ENCODE measurements at regions not wholly inside any gene's neighbourhood (a gene's known extent, or its start where the extent isn't known, plus 50 kb on each side); places are given as distances from the start of the nearest gene placed in this dataset.

GRCh38 chr10:83648201-83648600, 491.1 kb upstream of the GHITM start:
- TF ChIP-seq POLR2A (IDR thresholded peaks at IDR 0.05; ENCODE audit: low read depth, low read length) (no peak), TAF1 (IDR thresholded peaks at IDR 0.05; ENCODE audit: borderline replicate concordance, low read depth, low read length) (no peak), POLR2AphosphoS5 (IDR thresholded peaks at IDR 0.05; ENCODE audit: low read depth, low read length) (no peak)
- DNase-seq (ENCODE audit: insufficient read length) (no peak), FAIRE-seq (no peak)

GRCh38 chr10:83649471-83649870, 489.8 kb upstream of the GHITM start:
- FAIRE-seq (no peak), DNase-seq (ENCODE audit: insufficient read length) (no peak)
- TF ChIP-seq TAF1 (IDR thresholded peaks at IDR 0.05; ENCODE audit: borderline replicate concordance, low read depth, low read length), result no peak
- TF ChIP-seq POLR2AphosphoS5 (IDR thresholded peaks at IDR 0.05; ENCODE audit: low read depth, low read length), result no peak
- TF ChIP-seq POLR2A (IDR thresholded peaks at IDR 0.05; ENCODE audit: low read depth, low read length), result no peak

- FAIRE-seq, result no peak
- no peak for DNase-seq (ENCODE audit: insufficient read length)
- no peak for TF ChIP-seq TAF1 (IDR thresholded peaks at IDR 0.05; ENCODE audit: borderline replicate concordance, low read depth, low read length)
- TF ChIP-seq POLR2AphosphoS5 (IDR thresholded peaks at IDR 0.05; ENCODE audit: low read depth, low read length), result no peak
- no peak for TF ChIP-seq POLR2A (IDR thresholded peaks at IDR 0.05; ENCODE audit: low read depth, low read length)
Measured at GRCh38 chr10:83654689-83655088, 484.6 kb upstream of the GHITM start.

- no peak for DNase-seq (ENCODE audit: insufficient read length)
Measured at GRCh38 chr10:83656924-83657323, 482.4 kb upstream of the GHITM start.

GRCh38 chr10:83657487-83657886, 481.8 kb upstream of the GHITM start:
- TF ChIP-seq POLR2AphosphoS5 (IDR thresholded peaks at IDR 0.05; ENCODE audit: low read depth, low read length), result no peak
- no peak for TF ChIP-seq TAF1 (IDR thresholded peaks at IDR 0.05; ENCODE audit: borderline replicate concordance, low read depth, low read length)
- TF ChIP-seq POLR2A (IDR thresholded peaks at IDR 0.05; ENCODE audit: low read depth, low read length), result no peak
- DNase-seq (ENCODE audit: insufficient read length) (no peak), FAIRE-seq (no peak)

More at GRCh38 chr10:83656924-83657323, 482.4 kb upstream of the GHITM start:
- no peak for FAIRE-seq
- TF ChIP-seq POLR2A (IDR thresholded peaks at IDR 0.05; ENCODE audit: low read depth, low read length), result no peak
- no peak for TF ChIP-seq POLR2AphosphoS5 (IDR thresholded peaks at IDR 0.05; ENCODE audit: low read depth, low read length)
- TF ChIP-seq TAF1 (IDR thresholded peaks at IDR 0.05; ENCODE audit: borderline replicate concordance, low read depth, low read length), result no peak

GRCh38 chr10:83663918-83664317, 475.4 kb upstream of the GHITM start:
- no peak for DNase-seq (ENCODE audit: insufficient read length)
- no peak for FAIRE-seq
- TF ChIP-seq POLR2AphosphoS5 (IDR thresholded peaks at IDR 0.05; ENCODE audit: low read depth, low read length) (no peak), POLR2A (IDR thresholded peaks at IDR 0.05; ENCODE audit: low read depth, low read length) (no peak), TAF1 (IDR thresholded peaks at IDR 0.05; ENCODE audit: borderline replicate concordance, low read depth, low read length) (no peak)

- DNase-seq (ENCODE audit: insufficient read length) (no peak), FAIRE-seq (no peak)
- TF ChIP-seq POLR2A (IDR thresholded peaks at IDR 0.05; ENCODE audit: low read depth, low read length) (no peak), TAF1 (IDR thresholded peaks at IDR 0.05; ENCODE audit: borderline replicate concordance, low read depth, low read length) (no peak), POLR2AphosphoS5 (IDR thresholded peaks at IDR 0.05; ENCODE audit: low read depth, low read length) (no peak)
Measured at GRCh38 chr10:83666762-83667161, 472.5 kb upstream of the GHITM start.

GRCh38 chr10:83667594-83667993, 471.7 kb upstream of the GHITM start:
- no peak for TF ChIP-seq TAF1 (IDR thresholded peaks at IDR 0.05; ENCODE audit: borderline replicate concordance, low read depth, low read length)
- no peak for TF ChIP-seq POLR2A (IDR thresholded peaks at IDR 0.05; ENCODE audit: low read depth, low read length)
- TF ChIP-seq POLR2AphosphoS5 (IDR thresholded peaks at IDR 0.05; ENCODE audit: low read depth, low read length), result no peak
- DNase-seq (ENCODE audit: insufficient read length), result no peak
- no peak for FAIRE-seq

- DNase-seq (ENCODE audit: insufficient read length) (no peak), FAIRE-seq (no peak)
- TF ChIP-seq TAF1 (IDR thresholded peaks at IDR 0.05; ENCODE audit: borderline replicate concordance, low read depth, low read length), result no peak
- TF ChIP-seq POLR2AphosphoS5 (IDR thresholded peaks at IDR 0.05; ENCODE audit: low read depth, low read length), result no peak
- no peak for TF ChIP-seq POLR2A (IDR thresholded peaks at IDR 0.05; ENCODE audit: low read depth, low read length)
Measured at GRCh38 chr10:83673316-83673715, 466.0 kb upstream of the GHITM start.

- no peak for DNase-seq (ENCODE audit: insufficient read length)
- TF ChIP-seq TAF1 (IDR thresholded peaks at IDR 0.05; ENCODE audit: borderline replicate concordance, low read depth, low read length) (no peak), POLR2AphosphoS5 (IDR thresholded peaks at IDR 0.05; ENCODE audit: low read depth, low read length) (no peak), POLR2A (IDR thresholded peaks at IDR 0.05; ENCODE audit: low read depth, low read length) (no peak)
- no peak for FAIRE-seq
Measured at GRCh38 chr10:83677795-83678194, 461.5 kb upstream of the GHITM start.

GRCh38 chr10:83678850-83679249, 460.5 kb upstream of the GHITM start:
- FAIRE-seq (peak; percentile 93), DNase-seq (ENCODE audit: insufficient read length) (no peak)
- no peak for TF ChIP-seq POLR2A (IDR thresholded peaks at IDR 0.05; ENCODE audit: low read depth, low read length)
- TF ChIP-seq TAF1 (IDR thresholded peaks at IDR 0.05; ENCODE audit: borderline replicate concordance, low read depth, low read length), result no peak
- no peak for TF ChIP-seq POLR2AphosphoS5 (IDR thresholded peaks at IDR 0.05; ENCODE audit: low read depth, low read length)

GRCh38 chr10:83680470-83680891, 458.8 kb upstream of the GHITM start:
- no peak for TF ChIP-seq POLR2A (IDR thresholded peaks at IDR 0.05; ENCODE audit: low read depth, low read length)
- no peak for TF ChIP-seq TAF1 (IDR thresholded peaks at IDR 0.05; ENCODE audit: borderline replicate concordance, low read depth, low read length)
- no peak for TF ChIP-seq POLR2AphosphoS5 (IDR thresholded peaks at IDR 0.05; ENCODE audit: low read depth, low read length)
- DNase-seq (ENCODE audit: insufficient read length), result peak; percentile 30
- peak; percentile 96 for FAIRE-seq

- FAIRE-seq (peak; percentile 68), DNase-seq (ENCODE audit: insufficient read length) (no peak)
- TF ChIP-seq TAF1 (IDR thresholded peaks at IDR 0.05; ENCODE audit: borderline replicate concordance, low read depth, low read length), result no peak
- no peak for TF ChIP-seq POLR2A (IDR thresholded peaks at IDR 0.05; ENCODE audit: low read depth, low read length)
- no peak for TF ChIP-seq POLR2AphosphoS5 (IDR thresholded peaks at IDR 0.05; ENCODE audit: low read depth, low read length)
Measured at GRCh38 chr10:83682414-83682813, 456.9 kb upstream of the GHITM start.
